ENCODE measurements at regions not wholly inside any gene's neighbourhood (a gene's known extent, or its start where the extent isn't known, plus 50 kb on each side); places are given as distances from the start of the nearest gene placed in this dataset.

GRCh38 chr6:18601516-18602020, 214.4 kb downstream of the RNF144B start:
- H3K27ac ChIP-seq, result no peak overlapping the region
- H3K4me3 ChIP-seq, result no peak overlapping the region
- intact Hi-C loops (cut with DNase I), result no loop called here
- peaks cover 0 to 3% (median under 1%) of the 10 kb centered on the region in 4 donors for H3K4me1 ChIP-seq
- no peak for TF ChIP-seq POLR2AphosphoS5 (IDR thresholded peaks at IDR 0.05)
- TF ChIP-seq EP300 (IDR thresholded peaks at IDR 0.05), result no peak
- TF ChIP-seq CTCF (IDR thresholded peaks at IDR 0.05), result no peak
- no peak for TF ChIP-seq POLR2A (IDR thresholded peaks at IDR 0.05)
- DNase-seq, result no peak
- no peaks in the 10 kb centered on the region for H3K27me3 ChIP-seq
- H3K9me3 ChIP-seq, result no peaks in the 10 kb centered on the region
- no peaks in the 10 kb centered on the region for H3K36me3 ChIP-seq
- 84% methylated on average over 5 of the region's 5 CpGs for WGBS, 2 donors

- H3K27me3 ChIP-seq, result no peaks in the 10 kb centered on the region
- DNase-seq, result no peak
- intact Hi-C loops (cut with DNase I), result no loop called here
- no peak overlapping the region for H3K4me3 ChIP-seq
- WGBS, 2 donors, result 88 to 89% methylated on average over 2 of the region's 2 CpGs
- H3K27ac ChIP-seq, result no peak overlapping the region
- TF ChIP-seq POLR2AphosphoS5 (IDR thresholded peaks at IDR 0.05), result no peak
- TF ChIP-seq EP300 (IDR thresholded peaks at IDR 0.05), result no peak
- TF ChIP-seq CTCF (IDR thresholded peaks at IDR 0.05), result no peak
- no peak for TF ChIP-seq POLR2A (IDR thresholded peaks at IDR 0.05)
- no peaks in the 10 kb centered on the region for H3K9me3 ChIP-seq
- peaks cover 0 to 7% (median 0%) of the 10 kb centered on the region in 4 donors for H3K4me1 ChIP-seq
- no peaks in the 10 kb centered on the region for H3K36me3 ChIP-seq
Observed at GRCh38 chr6:18602931-18603330, 215.8 kb downstream of the RNF144B start.

- no peak for DNase-seq
- Histone ChIP-seq H3K27ac (no peak overlapping the region), H3K36me3 (no peaks in the 10 kb centered on the region), H3K27me3 (no peaks in the 10 kb centered on the region), H3K4me1 (peaks cover 0 to 7% (median 0%) of the 10 kb centered on the region in 4 donors), H3K9me3 (no peaks in the 10 kb centered on the region), H3K4me3 (no peak overlapping the region)
- TF ChIP-seq POLR2AphosphoS5 (IDR thresholded peaks at IDR 0.05), result no peak
- no peak for TF ChIP-seq CTCF (IDR thresholded peaks at IDR 0.05)
- no peak for TF ChIP-seq POLR2A (IDR thresholded peaks at IDR 0.05)
- no peak for TF ChIP-seq EP300 (IDR thresholded peaks at IDR 0.05)
- intact Hi-C loops (cut with DNase I), result no loop called here
- WGBS, 2 donors, result 56 to 66% methylated on average over 5 of the region's 5 CpGs
Observed at GRCh38 chr6:18603361-18603760, 216.2 kb downstream of the RNF144B start.

- H3K36me3 ChIP-seq, result no peaks in the 10 kb centered on the region
- intact Hi-C loops (cut with DNase I), result no loop called here
- 82 to 83% methylated on average over 3 of the region's 3 CpGs for WGBS, 2 donors
- no peak for DNase-seq
- H3K4me3 ChIP-seq, result no peak overlapping the region
- H3K9me3 ChIP-seq, result no peaks in the 10 kb centered on the region
- peaks cover 0 to 7% (median 0%) of the 10 kb centered on the region in 4 donors for H3K4me1 ChIP-seq
- TF ChIP-seq EP300 (IDR thresholded peaks at IDR 0.05) (no peak), CTCF (IDR thresholded peaks at IDR 0.05) (no peak), POLR2AphosphoS5 (IDR thresholded peaks at IDR 0.05) (no peak), POLR2A (IDR thresholded peaks at IDR 0.05) (no peak)
- H3K27me3 ChIP-seq, result no peaks in the 10 kb centered on the region
- H3K27ac ChIP-seq, result no peak overlapping the region
Observed at GRCh38 chr6:18605841-18606240, 218.7 kb downstream of the RNF144B start.

- 32 to 52% methylated on average over 1 of the region's 1 CpG for WGBS, 2 donors
- no peaks in the 10 kb centered on the region for H3K9me3 ChIP-seq
- H3K36me3 ChIP-seq, result no peaks in the 10 kb centered on the region
- no peaks in the 10 kb centered on the region for H3K27me3 ChIP-seq
- no peak overlapping the region for H3K4me3 ChIP-seq
- intact Hi-C loops (cut with DNase I), result no loop called here
- DNase-seq, result no peak
- peaks cover 0 to 17% (median 5%) of the 10 kb centered on the region in 4 donors for H3K4me1 ChIP-seq
- no peak for TF ChIP-seq EP300 (IDR thresholded peaks at IDR 0.05)
- TF ChIP-seq POLR2A (IDR thresholded peaks at IDR 0.05), result no peak
- no peak for TF ChIP-seq POLR2AphosphoS5 (IDR thresholded peaks at IDR 0.05)
- no peak for TF ChIP-seq CTCF (IDR thresholded peaks at IDR 0.05)
- no peak overlapping the region for H3K27ac ChIP-seq
Observed at GRCh38 chr6:18609715-18610114, 222.6 kb downstream of the RNF144B start.

All from sigmoid colon (tissue), 6 donors.